ENCODE measurements at regions not wholly inside any gene's neighbourhood (a gene's known extent, or its start where the extent isn't known, plus 50 kb on each side); places are given as distances from the start of the nearest gene placed in this dataset.

DNA sequence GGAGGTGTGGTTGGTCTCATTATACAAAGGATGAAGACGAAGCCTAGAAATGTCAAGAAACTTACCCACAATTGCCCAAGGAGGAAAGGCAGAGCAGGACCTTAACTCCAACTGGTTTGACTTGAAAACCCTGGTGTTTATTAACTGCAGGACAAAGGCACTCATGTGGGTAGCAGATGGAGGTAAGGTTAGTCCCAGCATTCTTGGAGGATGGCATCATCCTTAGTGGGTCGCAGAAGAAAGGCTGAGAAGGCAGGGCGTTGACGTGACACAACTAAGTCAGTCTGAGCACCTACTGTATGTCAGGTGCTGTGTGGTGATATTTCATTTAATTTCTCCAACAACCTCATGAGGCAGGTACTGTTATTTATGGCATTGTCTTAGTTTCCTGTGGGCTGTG is 101.3 kb downstream of the HAPSTR1 start:
- intact Hi-C loops (cut with DNase I) = no loop called here
- H3K27me3 ChIP-seq = no peaks in the 10 kb centered on the region
- no peak overlapping the region for H3K27ac ChIP-seq
- no peaks in the 10 kb centered on the region for H3K4me1 ChIP-seq
- no peak for DNase-seq
- no peak overlapping the region for H3K4me3 ChIP-seq
- H3K36me3 ChIP-seq = no peaks in the 10 kb centered on the region
- 78 to 84% methylated on average over 4 of the region's 4 CpGs for WGBS, 2 donors
- no peak for TF ChIP-seq POLR2A (IDR thresholded peaks at IDR 0.05)
- no peak for TF ChIP-seq POLR2AphosphoS5 (IDR thresholded peaks at IDR 0.05)
- no peak for TF ChIP-seq EP300 (IDR thresholded peaks at IDR 0.05)
- no peak for TF ChIP-seq CTCF (IDR thresholded peaks at IDR 0.05)
- no peaks in the 10 kb centered on the region for H3K9me3 ChIP-seq

DNA sequence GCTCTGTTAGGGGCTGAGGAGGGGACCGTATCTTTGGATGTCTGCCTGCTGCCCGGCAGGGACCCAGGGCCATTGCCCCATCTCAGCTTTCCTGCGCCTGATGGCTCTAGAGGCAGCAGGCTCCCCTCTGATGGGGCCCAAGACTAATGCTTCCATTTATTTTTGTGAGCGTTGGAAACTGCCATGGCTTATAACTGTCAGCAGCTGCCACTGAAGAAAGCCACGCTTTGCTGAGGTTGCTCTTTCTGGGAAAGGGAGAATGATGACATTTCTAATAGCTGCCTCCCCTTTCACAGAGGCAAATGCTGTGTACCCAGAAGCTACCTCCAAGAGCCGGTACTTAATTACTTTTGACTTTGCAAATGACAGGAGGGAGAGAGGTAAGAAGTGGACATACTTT is 103.8 kb downstream of the HAPSTR1 start:
- H3K36me3 ChIP-seq = no peaks in the 10 kb centered on the region
- 75 to 83% methylated on average over 6 of the region's 6 CpGs for WGBS, 2 donors
- H3K4me3 ChIP-seq = no peak overlapping the region
- no peaks in the 10 kb centered on the region for H3K4me1 ChIP-seq
- no peak for DNase-seq
- H3K9me3 ChIP-seq = no peaks in the 10 kb centered on the region
- no peak for TF ChIP-seq EP300 (IDR thresholded peaks at IDR 0.05)
- TF ChIP-seq POLR2A (IDR thresholded peaks at IDR 0.05) = no peak
- TF ChIP-seq CTCF (IDR thresholded peaks at IDR 0.05) = no peak
- TF ChIP-seq POLR2AphosphoS5 (IDR thresholded peaks at IDR 0.05) = no peak
- no peaks in the 10 kb centered on the region for H3K27me3 ChIP-seq
- intact Hi-C loops (cut with DNase I) = no loop called here
- H3K27ac ChIP-seq = no peak overlapping the region

GRCh38 chr16:9197957-9198661 is 106.7 kb downstream of the HAPSTR1 start:
- WGBS, 2 donors = 64 to 78% methylated on average over 8 of the region's 8 CpGs
- DNase-seq = no peak
- Histone ChIP-seq H3K9me3 (no peaks in the 10 kb centered on the region), H3K27ac (no peak overlapping the region), H3K4me1 (no peaks in the 10 kb centered on the region), H3K27me3 (no peaks in the 10 kb centered on the region), H3K4me3 (no peak overlapping the region), H3K36me3 (no peaks in the 10 kb centered on the region)
- intact Hi-C loops (cut with DNase I) = no loop called here
- TF ChIP-seq CTCF (IDR thresholded peaks at IDR 0.05) = no peak
- TF ChIP-seq POLR2A (IDR thresholded peaks at IDR 0.05) = no peak
- no peak for TF ChIP-seq POLR2AphosphoS5 (IDR thresholded peaks at IDR 0.05)
- TF ChIP-seq EP300 (IDR thresholded peaks at IDR 0.05) = no peak

DNA sequence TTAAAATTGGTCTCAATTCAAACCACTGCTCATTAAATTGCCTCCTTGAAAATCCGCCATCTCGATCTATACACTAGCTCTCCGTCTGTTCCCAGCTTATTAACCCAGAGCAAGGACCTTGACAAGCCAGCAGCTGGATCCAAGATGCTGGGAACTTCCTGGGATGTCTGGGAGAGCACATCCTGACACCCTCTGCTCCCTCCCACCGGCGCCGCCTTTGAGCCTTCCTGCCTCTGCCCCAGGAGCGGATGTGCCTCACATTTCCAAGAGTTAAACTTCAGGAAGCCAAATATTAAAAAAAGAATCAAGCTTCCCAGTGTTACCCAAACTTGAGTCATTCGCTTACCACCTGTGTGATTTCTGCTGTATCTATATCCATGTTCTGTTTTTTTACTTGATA is 107.9 kb downstream of the HAPSTR1 start:
- Histone ChIP-seq H3K27ac (no peak overlapping the region), H3K4me3 (no peak overlapping the region), H3K36me3 (no peaks in the 10 kb centered on the region), H3K4me1 (no peaks in the 10 kb centered on the region), H3K9me3 (peaks cover 0 to 6% (median 0%) of the 10 kb centered on the region in 4 donors), H3K27me3 (no peaks in the 10 kb centered on the region)
- TF ChIP-seq POLR2AphosphoS5 (IDR thresholded peaks at IDR 0.05) = no peak
- TF ChIP-seq POLR2A (IDR thresholded peaks at IDR 0.05) = no peak
- no peak for TF ChIP-seq CTCF (IDR thresholded peaks at IDR 0.05)
- TF ChIP-seq EP300 (IDR thresholded peaks at IDR 0.05) = no peak
- intact Hi-C loops (cut with DNase I) = no loop called here
- no peak for DNase-seq
- WGBS, 2 donors = 53 to 75% methylated on average over 8 of the region's 8 CpGs

- Histone ChIP-seq H3K27ac (no peak overlapping the region), H3K27me3 (no peaks in the 10 kb centered on the region), H3K36me3 (no peaks in the 10 kb centered on the region), H3K4me1 (no peaks in the 10 kb centered on the region), H3K4me3 (no peak overlapping the region), H3K9me3 (peaks cover 0 to 6% (median 0%) of the 10 kb centered on the region in 4 donors)
- intact Hi-C loops (cut with DNase I) = no loop called here
- TF ChIP-seq CTCF (IDR thresholded peaks at IDR 0.05) (no peak), POLR2AphosphoS5 (IDR thresholded peaks at IDR 0.05) (no peak), EP300 (IDR thresholded peaks at IDR 0.05) (no peak), POLR2A (IDR thresholded peaks at IDR 0.05) (no peak)
- no peak for DNase-seq
- 83 to 85% methylated on average over 2 of the region's 2 CpGs for WGBS, 2 donors
Measured at GRCh38 chr16:9199751-9200150, 108.3 kb downstream of the HAPSTR1 start.

Data from sigmoid colon (tissue), 6 donors.